Neural crest cell (in vitro differentiated cells): ENCODE measurements at regions not wholly inside any gene's neighbourhood (a gene's known extent, or its start where the extent isn't known, plus 50 kb on each side); places are given as distances from the start of the nearest gene placed in this dataset.

ENCODE experiments used
- DNase-seq: peaks from one replicate; pipeline ENCODE4 v3.0.0; 2021; ENCODE audit warnings: low read depth, mixed read lengths, low spot score
- H3K27ac Mint-ChIP-seq: one replicate; pipeline ENCODE4 v1.8.0; 2021; ENCODE audit warnings: mild to moderate bottlenecking, mixed read lengths; ENCODE audit not compliant: unreplicated experiment
- H3K27me3 Mint-ChIP-seq: 2 replicates; pipeline ENCODE4 v1.8.0; 2021; ENCODE audit warnings: low read depth, mild to moderate bottlenecking, mixed read lengths
- H3K36me3 Mint-ChIP-seq: 2 replicates; pipeline ENCODE4 v1.8.0; 2021; ENCODE audit warnings: low read depth, mild to moderate bottlenecking, mixed read lengths
- H3K4me1 Mint-ChIP-seq: 2 replicates; pipeline ENCODE4 v1.8.0; 2021; ENCODE audit warnings: mixed read lengths
- H3K4me3 Mint-ChIP-seq: one replicate; pipeline ENCODE4 v1.8.0; 2021; ENCODE audit warnings: mild to moderate bottlenecking, mixed read lengths
- H3K9me3 Mint-ChIP-seq: 2 replicates; pipeline ENCODE4 v1.8.0; 2021; ENCODE audit warnings: mixed read lengths
- TF ChIP-seq, protein P1 (sequence below): fragments of 200-600 bp; sonication (generic); conservative IDR thresholded peaks from 2 replicates; pipeline ENCODE4 v1.5.0; 2021; ENCODE audit warnings: antibody characterized with exemption, mild to moderate bottlenecking

DNA sequence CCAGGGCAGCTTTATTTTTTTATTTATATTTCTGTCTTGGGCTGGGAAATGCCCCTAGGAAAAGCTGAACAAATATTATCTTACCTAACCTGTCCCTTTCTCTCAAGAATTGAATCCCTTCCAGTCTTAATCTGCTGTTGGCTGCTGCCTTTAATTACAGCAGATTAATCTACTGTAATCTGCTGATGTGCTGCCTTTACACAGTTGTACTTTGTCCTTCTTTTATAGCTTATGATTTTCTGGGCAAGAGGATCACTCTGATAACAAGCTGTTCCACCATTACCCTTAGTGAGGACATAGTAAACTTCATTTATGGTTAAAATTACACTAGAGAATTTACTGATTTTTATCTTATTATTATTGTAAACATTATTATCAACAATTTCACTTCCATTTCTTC lies 234.5 kb upstream of the MAN1A1 start:
- TF ChIP-seq, protein P1, sequence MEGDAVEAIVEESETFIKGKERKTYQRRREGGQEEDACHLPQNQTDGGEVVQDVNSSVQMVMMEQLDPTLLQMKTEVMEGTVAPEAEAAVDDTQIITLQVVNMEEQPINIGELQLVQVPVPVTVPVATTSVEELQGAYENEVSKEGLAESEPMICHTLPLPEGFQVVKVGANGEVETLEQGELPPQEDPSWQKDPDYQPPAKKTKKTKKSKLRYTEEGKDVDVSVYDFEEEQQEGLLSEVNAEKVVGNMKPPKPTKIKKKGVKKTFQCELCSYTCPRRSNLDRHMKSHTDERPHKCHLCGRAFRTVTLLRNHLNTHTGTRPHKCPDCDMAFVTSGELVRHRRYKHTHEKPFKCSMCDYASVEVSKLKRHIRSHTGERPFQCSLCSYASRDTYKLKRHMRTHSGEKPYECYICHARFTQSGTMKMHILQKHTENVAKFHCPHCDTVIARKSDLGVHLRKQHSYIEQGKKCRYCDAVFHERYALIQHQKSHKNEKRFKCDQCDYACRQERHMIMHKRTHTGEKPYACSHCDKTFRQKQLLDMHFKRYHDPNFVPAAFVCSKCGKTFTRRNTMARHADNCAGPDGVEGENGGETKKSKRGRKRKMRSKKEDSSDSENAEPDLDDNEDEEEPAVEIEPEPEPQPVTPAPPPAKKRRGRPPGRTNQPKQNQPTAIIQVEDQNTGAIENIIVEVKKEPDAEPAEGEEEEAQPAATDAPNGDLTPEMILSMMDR: no peak
- no peak overlapping the region for H3K4me3 Mint-ChIP-seq
- no peak overlapping the region for H3K27ac Mint-ChIP-seq
- H3K27me3 Mint-ChIP-seq: no peaks in the 10 kb centered on the region
- no peaks in the 10 kb centered on the region for H3K9me3 Mint-ChIP-seq
- H3K36me3 Mint-ChIP-seq: no peaks in the 10 kb centered on the region
- DNase-seq: no peak
- no peaks in the 10 kb centered on the region for H3K4me1 Mint-ChIP-seq

DNA sequence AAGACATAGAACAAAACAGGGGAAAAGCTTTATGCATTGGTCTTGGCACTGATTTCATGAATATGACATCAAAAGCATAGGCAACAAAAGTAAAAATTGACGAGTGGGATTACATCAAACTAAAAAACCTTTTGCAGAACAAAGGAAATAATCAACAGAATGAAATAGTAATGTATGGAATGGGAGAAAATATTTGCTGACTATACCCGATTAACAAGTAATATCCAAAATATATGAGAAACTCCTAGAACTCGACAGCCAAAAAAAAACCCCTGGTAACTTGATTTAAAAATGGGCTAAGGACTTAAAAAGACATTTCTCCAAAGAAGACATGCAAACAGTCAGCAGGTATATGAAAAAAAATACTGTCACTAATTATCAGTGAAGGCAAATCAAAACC lies 231.7 kb upstream of the MAN1A1 start:
- TF ChIP-seq, protein P1: no peak
- Mint-ChIP-seq H3K27me3 (no peaks in the 10 kb centered on the region), H3K4me3 (no peak overlapping the region), H3K4me1 (no peaks in the 10 kb centered on the region), H3K36me3 (peaks cover 2% of the 10 kb centered on the region), H3K27ac (no peak overlapping the region), H3K9me3 (peaks cover 5% of the 10 kb centered on the region)
- no peak for DNase-seq

DNA sequence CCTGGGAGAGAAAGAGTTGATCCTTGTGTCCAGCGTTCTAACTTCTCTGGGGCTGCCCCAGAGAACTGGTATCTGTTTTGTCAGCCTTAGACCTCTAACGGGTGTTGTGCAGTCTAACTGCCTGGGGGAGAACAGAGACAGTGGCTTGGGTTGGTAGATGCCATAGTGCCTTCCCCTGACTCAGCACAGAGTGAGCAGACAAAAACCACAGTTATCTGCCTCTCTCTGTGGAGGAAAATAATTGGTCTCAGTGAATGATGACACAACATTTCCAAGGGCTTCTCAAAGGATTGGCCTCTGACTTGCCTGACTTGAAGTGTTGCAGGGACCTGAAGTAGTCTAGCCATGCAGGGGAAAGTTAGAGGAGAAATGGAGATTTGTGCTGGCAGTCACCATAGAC lies 226.2 kb upstream of the MAN1A1 start:
- peaks cover 10% of the 10 kb centered on the region for H3K9me3 Mint-ChIP-seq
- no peaks in the 10 kb centered on the region for H3K4me1 Mint-ChIP-seq
- H3K36me3 Mint-ChIP-seq: peaks cover 3% of the 10 kb centered on the region
- H3K27me3 Mint-ChIP-seq: no peaks in the 10 kb centered on the region
- H3K27ac Mint-ChIP-seq: no peak overlapping the region
- DNase-seq: no peak
- no peak overlapping the region for H3K4me3 Mint-ChIP-seq
- TF ChIP-seq, protein P1: no peak

DNA sequence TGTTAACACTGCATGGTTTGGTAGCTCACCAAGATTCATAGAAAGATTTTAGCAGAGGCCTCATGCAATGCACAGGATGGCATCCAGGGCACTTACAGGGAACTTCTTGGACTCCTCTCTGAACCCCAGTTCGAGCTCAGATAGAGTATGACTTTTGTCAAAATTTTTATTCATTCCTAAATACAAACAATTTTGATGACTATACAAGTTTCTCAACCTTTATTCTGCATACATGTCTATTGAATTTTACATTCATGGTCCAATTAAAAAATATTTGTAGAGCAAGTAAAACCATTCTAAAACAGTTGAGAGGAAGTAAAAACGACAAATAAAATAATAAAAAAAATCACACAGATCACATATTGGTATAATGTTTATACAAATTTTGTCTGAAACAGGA lies 219.0 kb upstream of the MAN1A1 start:
- no peak for DNase-seq
- TF ChIP-seq, protein P1: no peak
- Mint-ChIP-seq H3K27ac (peak overlapping the region; percentile 89), H3K27me3 (no peaks in the 10 kb centered on the region), H3K36me3 (no peaks in the 10 kb centered on the region), H3K9me3 (no peaks in the 10 kb centered on the region), H3K4me3 (no peak overlapping the region), H3K4me1 (no peaks in the 10 kb centered on the region)

DNA sequence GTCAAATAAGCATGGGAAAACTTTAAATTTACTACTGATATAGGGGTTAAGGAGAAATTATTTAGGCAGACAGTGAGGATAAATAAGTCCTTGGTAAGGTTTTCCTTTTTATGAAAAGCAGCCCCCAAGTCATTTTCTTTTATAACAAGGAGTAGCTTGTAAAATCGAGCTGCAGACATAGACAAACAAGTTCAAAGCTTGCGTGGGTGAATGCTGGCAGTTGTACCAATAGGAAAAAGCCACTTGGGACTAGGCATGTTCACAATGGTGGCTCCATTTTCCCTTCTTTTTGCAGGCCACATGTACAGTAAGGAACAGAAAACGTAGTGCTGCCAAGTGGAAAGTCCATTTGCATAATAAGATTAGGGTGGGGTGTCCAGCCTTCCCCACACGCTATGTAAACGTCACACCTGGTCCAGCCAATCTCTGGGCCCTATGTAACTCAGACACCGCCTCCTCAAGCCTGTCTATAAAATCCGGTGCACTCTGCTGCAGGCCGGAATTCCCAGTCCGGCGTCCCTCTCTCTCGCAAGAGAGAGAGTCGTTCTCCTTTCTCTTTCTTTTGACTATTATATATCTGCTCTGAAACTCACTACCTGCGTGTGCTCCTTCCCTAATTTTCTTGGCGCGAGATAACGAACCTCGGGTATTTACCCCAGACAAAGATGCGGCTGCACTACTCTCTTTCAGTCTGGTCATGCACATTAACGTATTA lies 217.1 kb upstream of the MAN1A1 start:
- Mint-ChIP-seq H3K4me3 (no peak overlapping the region), H3K27ac (no peak overlapping the region), H3K27me3 (no peaks in the 10 kb centered on the region), H3K9me3 (no peaks in the 10 kb centered on the region), H3K36me3 (no peaks in the 10 kb centered on the region), H3K4me1 (no peaks in the 10 kb centered on the region)
- no peak for DNase-seq
- TF ChIP-seq, protein P1: no peak
